IPS-20b (cell line): ENCODE measurements at regions not wholly inside any gene's neighbourhood (a gene's known extent, or its start where the extent isn't known, plus 50 kb on each side); places are given as distances from the start of the nearest gene placed in this dataset.

Source experiments
- H3K27ac ChIP-seq: one replicate; pipeline ENCODE4 v1.5.1; 2013; ENCODE audit warnings: low read length
- H3K27me3 ChIP-seq: 2 replicates; pipeline ENCODE4 v1.6.1; 2013; ENCODE audit warnings: mild to moderate bottlenecking, low read length, inconsistent platforms; ENCODE audit not compliant: insufficient read depth
- H3K36me3 ChIP-seq: 2 replicates; pipeline ENCODE4 v1.6.1; 2013; ENCODE audit warnings: low read depth, mild to moderate bottlenecking, inconsistent platforms, low read length, moderate library complexity; ENCODE audit not compliant: insufficient read depth
- H3K4me1 ChIP-seq: 2 replicates; pipeline ENCODE4 v1.6.1; 2013; ENCODE audit warnings: mild to moderate bottlenecking, control low read depth, inconsistent platforms, low read length, moderate library complexity; ENCODE audit not compliant: insufficient read depth
- H3K4me3 ChIP-seq: 2 replicates; pipeline ENCODE4 v1.5.1; 2013; ENCODE audit warnings: mild to moderate bottlenecking, low read length, inconsistent platforms
- H3K9ac ChIP-seq: 2 replicates; pipeline ENCODE4 v1.6.1; 2013; ENCODE audit warnings: low read depth, mild to moderate bottlenecking, inconsistent platforms, low read length, moderate library complexity
- H3K9me3 ChIP-seq: 2 replicates; pipeline ENCODE4 v1.6.1; 2013; ENCODE audit warnings: mild to moderate bottlenecking, low read depth, low read length, inconsistent platforms; ENCODE audit not compliant: insufficient read depth

DNA sequence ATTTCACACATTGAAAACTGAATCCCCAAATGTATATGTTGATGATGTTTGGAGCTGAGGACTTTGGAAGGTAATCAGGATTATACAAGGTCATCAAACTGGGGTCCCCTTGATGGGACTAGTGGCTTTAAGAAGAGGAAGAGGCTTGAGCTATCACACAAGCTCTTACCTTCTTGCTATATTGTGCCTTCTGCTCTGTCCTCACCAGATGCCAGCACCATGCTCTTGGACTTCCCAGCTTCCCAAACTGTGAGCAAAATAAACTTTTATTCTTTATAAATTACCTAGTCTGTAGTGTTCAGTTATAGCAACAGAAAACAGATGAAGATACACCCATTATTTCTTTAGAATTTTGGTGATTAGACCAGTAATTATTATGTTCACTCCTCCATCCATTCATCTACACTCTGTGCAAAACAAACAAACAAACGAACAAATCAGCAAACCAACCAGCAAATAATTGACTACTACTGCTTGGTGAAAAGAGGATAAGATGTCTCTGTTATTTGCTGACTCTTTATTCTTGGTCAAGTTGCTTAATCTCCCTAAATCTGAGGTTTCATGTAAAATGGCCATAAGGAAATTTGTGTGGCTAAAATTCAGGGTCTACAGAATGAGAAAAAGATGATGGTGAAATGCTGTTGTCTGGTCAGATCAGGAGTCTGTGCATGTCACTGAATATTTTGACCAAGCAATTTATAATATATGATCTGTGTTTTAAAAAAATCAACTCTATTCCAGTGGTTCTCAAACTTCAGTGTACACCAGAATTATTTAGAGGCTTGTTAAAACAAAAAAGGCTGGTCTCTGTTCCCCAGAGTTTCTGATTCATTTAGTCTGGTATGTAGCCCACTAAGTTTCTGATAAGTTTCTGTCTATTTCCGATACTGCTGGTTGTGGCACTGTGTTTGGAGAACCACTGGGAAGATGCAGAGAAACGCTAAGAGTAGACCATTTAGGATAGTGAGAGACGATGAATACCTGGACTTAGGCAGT is 854.1 kb downstream of the MAT2B start:
- Histone ChIP-seq H3K4me3 (no peak overlapping the region), H3K27ac (no peak overlapping the region), H3K9ac (no peak overlapping the region), H3K4me1 (0 out of 2 replicates have a peak, but pooled peaks cover 2% of the 10 kb centered on the region), H3K9me3 (no peaks in the 10 kb centered on the region), H3K27me3 (no peaks in the 10 kb centered on the region), H3K36me3 (no peaks in the 10 kb centered on the region)

DNA sequence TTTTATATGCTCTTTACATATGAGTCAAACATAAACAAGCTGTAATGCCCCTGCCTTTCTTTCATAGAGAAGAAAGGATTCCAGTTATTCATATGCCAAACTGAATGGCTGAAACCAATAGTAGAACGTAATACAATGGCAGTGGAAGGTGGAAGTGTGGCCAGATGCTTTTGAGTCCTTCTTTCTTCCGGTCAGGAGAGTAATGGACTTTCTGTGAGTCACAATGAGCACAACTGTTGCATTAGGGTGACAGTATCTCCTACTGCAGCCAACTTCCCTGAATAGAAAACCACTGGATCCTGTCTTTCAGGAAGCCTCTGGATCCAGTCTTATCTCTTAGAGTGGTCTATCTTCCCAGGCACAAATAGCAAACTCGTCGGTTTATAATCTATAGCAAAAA is 855.2 kb downstream of the MAT2B start:
- Histone ChIP-seq H3K27me3 (no peaks in the 10 kb centered on the region), H3K9ac (no peak overlapping the region), H3K36me3 (no peaks in the 10 kb centered on the region), H3K4me1 (0 out of 2 replicates have a peak, but pooled peaks cover 2% of the 10 kb centered on the region), H3K9me3 (no peaks in the 10 kb centered on the region), H3K4me3 (no peak overlapping the region), H3K27ac (no peak overlapping the region)

DNA sequence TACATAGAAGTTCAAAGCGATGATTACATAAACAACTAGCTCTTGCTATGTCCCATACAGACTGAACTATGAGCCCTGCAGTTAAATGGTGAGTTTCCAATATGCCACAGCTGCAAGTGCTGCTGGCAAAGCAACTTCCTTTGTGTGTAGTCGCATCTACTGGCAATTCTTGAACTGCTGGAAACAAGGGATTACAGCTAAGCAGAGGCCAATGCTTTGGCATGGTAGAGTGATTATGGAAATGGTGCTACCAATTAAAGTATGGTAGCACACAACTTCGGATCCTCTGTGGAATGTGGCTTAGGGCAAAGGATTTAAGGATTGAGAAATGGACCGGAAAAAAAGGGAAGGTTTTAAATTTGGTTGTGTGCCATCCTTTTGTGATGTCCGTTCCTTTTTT is 856.6 kb downstream of the MAT2B start:
- no peak overlapping the region for H3K27ac ChIP-seq
- no peak overlapping the region for H3K4me3 ChIP-seq
- H3K27me3 ChIP-seq = no peaks in the 10 kb centered on the region
- no peak overlapping the region for H3K9ac ChIP-seq
- H3K36me3 ChIP-seq = no peaks in the 10 kb centered on the region
- H3K4me1 ChIP-seq = 0 out of 2 replicates have a peak, but pooled peaks cover 2% of the 10 kb centered on the region
- H3K9me3 ChIP-seq = no peaks in the 10 kb centered on the region

DNA sequence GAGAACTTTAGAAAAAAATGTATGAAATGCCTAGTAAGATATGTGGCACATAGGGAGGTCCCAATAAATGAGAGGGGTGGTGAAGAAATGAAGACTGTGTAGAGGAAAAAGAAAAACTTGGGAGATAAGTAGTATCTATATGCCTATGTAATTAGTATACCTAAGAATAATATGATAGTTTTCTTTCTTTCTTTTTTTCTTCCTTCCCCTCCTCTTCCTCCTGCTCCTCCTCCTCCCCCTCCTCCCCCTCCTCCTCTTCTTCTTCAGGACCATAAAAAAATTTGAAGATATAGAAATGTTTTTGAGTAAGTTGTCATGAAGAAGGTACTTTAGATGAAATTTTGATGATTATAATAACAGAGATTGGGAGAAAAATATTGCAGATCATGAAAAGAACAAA is 857.4 kb downstream of the MAT2B start:
- Histone ChIP-seq H3K36me3 (no peaks in the 10 kb centered on the region), H3K4me1 (0 out of 2 replicates have a peak, but pooled peaks cover 2% of the 10 kb centered on the region), H3K27ac (no peak overlapping the region)

DNA sequence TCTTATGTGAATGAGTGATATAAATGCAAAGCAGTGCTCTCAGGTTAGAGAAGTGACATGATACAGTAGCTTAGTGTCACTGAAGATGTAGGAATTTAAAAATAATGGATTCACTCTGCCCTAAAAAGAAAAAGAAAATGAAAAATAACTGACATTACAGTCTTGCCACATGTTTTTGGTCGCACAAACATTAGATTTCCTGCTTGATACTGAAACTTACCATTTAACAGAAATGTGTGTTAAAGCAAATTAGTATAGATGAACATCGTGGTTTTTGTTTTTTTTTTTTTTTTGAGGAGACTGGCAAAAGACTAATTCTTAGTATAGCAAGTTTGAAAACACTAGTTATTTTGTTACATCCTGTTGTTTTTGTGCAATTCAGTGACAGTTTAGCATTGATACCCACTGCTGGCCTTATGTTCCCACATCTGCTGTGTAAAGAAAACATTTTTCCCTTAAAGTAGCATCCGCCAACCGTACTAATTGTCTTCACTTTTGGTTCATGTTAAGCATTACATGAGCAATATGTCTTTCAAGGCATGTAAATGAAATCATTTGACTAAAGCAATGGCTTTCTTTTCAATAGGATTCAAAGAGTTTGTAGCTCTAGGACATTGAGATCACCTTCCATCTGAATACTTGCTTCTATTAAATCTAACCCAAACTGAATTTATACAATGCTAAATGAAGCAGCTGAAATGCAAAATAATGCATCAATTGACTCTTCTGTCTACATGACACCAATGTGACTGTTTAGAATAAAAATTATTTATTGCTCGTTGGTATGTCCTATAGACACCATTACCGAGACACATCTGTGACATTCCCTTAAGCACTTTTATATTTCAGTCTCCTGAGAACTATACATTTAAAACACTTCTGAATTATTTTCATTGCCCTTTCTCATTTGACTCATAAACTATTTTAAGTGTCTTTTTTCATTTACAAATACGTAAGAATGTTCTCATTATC is 859.1 kb downstream of the MAT2B start:
- Histone ChIP-seq H3K9ac (no peak overlapping the region), H3K27me3 (no peaks in the 10 kb centered on the region), H3K9me3 (no peaks in the 10 kb centered on the region), H3K4me3 (no peak overlapping the region), H3K4me1 (0 out of 2 replicates have a peak, but pooled peaks cover 2% of the 10 kb centered on the region), H3K27ac (no peak overlapping the region), H3K36me3 (no peaks in the 10 kb centered on the region)

More for the DNA sequence above, 857.4 kb downstream of the MAT2B start:
- no peaks in the 10 kb centered on the region for H3K9me3 ChIP-seq
- H3K9ac ChIP-seq = no peak overlapping the region
- no peaks in the 10 kb centered on the region for H3K27me3 ChIP-seq
- no peak overlapping the region for H3K4me3 ChIP-seq

DNA sequence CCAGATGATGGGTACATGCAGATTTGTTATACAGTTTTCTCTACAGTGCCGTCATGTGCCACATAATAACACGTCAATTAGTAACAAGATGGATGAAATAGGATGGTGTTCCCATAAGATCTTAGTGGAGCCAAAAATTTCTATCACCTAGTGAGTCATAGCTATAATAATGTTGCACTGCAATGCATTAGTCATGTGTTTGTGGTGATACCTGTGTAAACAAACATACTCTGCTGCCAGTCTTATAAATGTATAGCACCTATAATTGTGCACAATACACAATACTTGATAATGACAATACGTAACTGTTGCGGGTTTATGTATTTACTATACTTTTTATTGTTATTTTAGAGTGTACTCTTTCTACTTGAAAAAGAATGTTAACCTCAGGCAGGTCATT is 865.4 kb downstream of the MAT2B start:
- no peaks in the 10 kb centered on the region for H3K27me3 ChIP-seq
- H3K36me3 ChIP-seq = no peaks in the 10 kb centered on the region

DNA sequence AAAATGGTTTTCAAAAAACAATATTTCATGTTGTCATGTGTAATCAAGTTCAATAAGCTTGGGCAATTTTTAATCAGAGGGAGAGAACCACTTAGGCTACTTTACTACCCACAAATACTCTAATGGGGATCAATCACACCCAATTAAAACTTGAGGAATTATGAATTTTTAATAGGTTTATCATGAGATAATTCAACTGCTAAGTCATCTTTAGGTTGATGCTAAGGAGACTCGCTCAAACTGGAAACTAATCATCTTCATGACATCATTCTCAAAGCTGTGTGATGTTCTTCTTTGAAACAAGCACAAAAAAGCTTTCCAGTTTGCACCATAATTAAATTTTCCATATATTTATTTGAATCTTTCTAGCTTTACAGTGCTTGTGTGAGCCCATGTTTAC is 867.5 kb downstream of the MAT2B start:
- H3K36me3 ChIP-seq = no peaks in the 10 kb centered on the region

More for the DNA sequence above, 865.4 kb downstream of the MAT2B start:
- H3K4me1 ChIP-seq = no peaks in the 10 kb centered on the region
- H3K9me3 ChIP-seq = no peaks in the 10 kb centered on the region
- no peak overlapping the region for H3K4me3 ChIP-seq
- H3K9ac ChIP-seq = no peak overlapping the region
- H3K27ac ChIP-seq = no peak overlapping the region

DNA sequence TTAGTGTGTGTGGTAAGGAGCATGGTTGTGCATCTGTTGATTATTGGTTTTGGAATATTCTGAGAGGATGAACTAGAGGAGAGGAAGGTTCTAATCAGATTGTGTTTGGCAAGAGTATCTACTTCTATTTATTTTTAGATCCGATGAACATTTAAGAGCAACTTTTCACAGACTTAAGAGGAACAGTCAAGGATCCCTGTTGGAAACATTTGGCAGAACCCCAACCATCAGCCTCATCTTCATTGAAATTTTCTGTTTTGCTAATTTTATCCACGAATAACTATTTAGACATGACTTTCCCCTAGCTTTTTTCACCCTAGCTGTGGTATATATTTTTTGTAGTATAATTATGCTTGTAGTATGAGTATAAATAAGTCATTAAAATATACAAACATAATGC is 868.5 kb downstream of the MAT2B start:
- no peak overlapping the region for H3K9ac ChIP-seq
- no peaks in the 10 kb centered on the region for H3K9me3 ChIP-seq
- no peaks in the 10 kb centered on the region for H3K36me3 ChIP-seq
- H3K4me3 ChIP-seq = no peak overlapping the region
- no peaks in the 10 kb centered on the region for H3K4me1 ChIP-seq
- no peaks in the 10 kb centered on the region for H3K27me3 ChIP-seq
- H3K27ac ChIP-seq = no peak overlapping the region

More for the DNA sequence above, 867.5 kb downstream of the MAT2B start:
- H3K27ac ChIP-seq = no peak overlapping the region
- no peak overlapping the region for H3K9ac ChIP-seq
- no peaks in the 10 kb centered on the region for H3K9me3 ChIP-seq
- H3K4me1 ChIP-seq = no peaks in the 10 kb centered on the region
- H3K4me3 ChIP-seq = no peak overlapping the region
- no peaks in the 10 kb centered on the region for H3K27me3 ChIP-seq

DNA sequence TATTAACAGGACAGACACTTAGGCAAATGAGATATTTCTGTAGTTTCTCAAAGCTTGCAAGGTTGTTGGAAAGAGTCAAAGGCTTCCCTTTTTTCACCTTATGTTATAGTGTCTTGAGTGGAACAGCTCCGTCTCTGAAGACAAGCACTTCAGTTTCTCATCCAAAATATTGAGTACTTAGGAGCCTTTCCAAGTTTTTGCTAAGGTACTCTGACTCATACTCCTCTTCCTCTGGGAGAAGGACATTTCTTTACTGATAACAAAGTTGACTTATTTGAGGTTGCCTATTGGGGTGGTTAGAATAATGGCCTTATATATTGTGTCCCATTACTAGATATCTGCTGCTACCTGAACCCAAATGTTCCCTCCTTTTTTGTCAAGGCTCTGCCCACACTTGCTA is 869.6 kb downstream of the MAT2B start:
- Histone ChIP-seq H3K9ac (no peak overlapping the region), H3K36me3 (no peaks in the 10 kb centered on the region)

DNA sequence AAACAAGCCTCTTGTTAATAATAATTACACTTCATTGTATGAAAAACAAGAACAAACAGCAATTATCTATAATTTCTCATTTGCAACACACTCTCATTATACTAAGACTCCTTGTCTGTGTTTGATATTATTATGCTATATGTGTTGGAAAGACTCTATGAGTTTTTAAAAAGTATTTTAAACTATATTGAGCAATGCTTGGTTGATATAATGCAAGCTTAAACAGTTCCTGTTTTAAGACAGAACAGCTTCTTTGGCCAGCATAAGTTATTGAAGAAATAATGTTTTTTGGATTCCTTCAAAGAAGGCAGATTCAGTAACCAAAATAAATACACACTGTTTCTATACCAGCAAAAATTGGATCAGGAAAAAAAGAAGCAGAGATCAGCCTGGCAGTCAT is 871.4 kb downstream of the MAT2B start:
- Histone ChIP-seq H3K36me3 (no peaks in the 10 kb centered on the region), H3K9ac (no peak overlapping the region), H3K9me3 (no peaks in the 10 kb centered on the region; the same call in 1 of the 2 replicates), H3K4me1 (no peaks in the 10 kb centered on the region), H3K27me3 (no peaks in the 10 kb centered on the region), H3K4me3 (no peak overlapping the region), H3K27ac (no peak overlapping the region)

More for the DNA sequence above, 869.6 kb downstream of the MAT2B start:
- no peaks in the 10 kb centered on the region for H3K4me1 ChIP-seq
- H3K27me3 ChIP-seq = no peaks in the 10 kb centered on the region
- no peaks in the 10 kb centered on the region for H3K9me3 ChIP-seq
- H3K27ac ChIP-seq = no peak overlapping the region
- no peak overlapping the region for H3K4me3 ChIP-seq

DNA sequence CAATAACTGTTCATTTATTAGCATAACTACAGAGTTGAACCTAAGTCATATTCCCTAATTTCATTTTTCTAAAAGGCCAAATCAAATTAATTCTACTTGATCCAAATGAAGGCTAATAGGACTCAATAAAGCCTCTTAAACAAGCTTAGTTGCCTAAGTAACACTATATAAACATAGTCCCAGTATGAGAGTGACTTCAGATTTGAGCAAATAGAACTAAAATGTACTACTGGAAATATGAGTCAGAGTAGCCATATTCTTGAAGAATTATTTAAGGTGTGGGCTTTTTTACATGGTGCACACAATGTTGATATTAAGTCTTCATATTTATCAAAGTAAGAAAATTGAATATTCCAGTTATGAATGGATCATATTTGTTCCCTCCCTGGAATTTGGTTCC is 872.3 kb downstream of the MAT2B start:
- H3K4me3 ChIP-seq = no peak overlapping the region
- H3K27ac ChIP-seq = no peak overlapping the region
- H3K36me3 ChIP-seq = no peaks in the 10 kb centered on the region
- H3K4me1 ChIP-seq = no peaks in the 10 kb centered on the region
- H3K9ac ChIP-seq = no peak overlapping the region
- no peaks in the 10 kb centered on the region; the same call in 1 of the 2 replicates for H3K9me3 ChIP-seq
- no peaks in the 10 kb centered on the region for H3K27me3 ChIP-seq
